ENCODE measurements at regions not wholly inside any gene's neighbourhood (a gene's known extent, or its start where the extent isn't known, plus 50 kb on each side); places are given as distances from the start of the nearest gene placed in this dataset.
"Not testable (repeated sequence)": the region's sequence is repeated elsewhere in the genome, so short reads cannot be mapped to it uniquely, and the experiment has no call there.

DNA sequence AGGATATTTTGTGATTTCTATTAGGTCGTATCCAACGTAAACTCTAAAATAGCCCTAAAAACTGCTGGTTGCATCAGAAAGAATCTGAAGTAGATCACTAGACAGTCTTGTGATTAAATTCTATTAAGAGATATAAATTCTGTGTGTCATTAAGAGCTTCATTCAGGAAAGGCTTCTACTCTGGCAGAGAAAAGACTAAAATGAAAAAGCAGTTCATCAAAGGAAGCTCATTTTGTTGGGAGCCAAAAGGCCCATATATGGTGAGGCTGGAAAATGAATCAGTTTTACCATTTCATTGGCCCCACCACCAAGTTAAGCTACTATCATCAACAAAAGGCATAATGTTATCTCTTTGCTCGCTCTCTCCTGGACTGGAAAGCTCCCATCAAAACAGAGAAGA is 261.1 kb downstream of the SATB2 start:
- TF ChIP-seq, protein P1, sequence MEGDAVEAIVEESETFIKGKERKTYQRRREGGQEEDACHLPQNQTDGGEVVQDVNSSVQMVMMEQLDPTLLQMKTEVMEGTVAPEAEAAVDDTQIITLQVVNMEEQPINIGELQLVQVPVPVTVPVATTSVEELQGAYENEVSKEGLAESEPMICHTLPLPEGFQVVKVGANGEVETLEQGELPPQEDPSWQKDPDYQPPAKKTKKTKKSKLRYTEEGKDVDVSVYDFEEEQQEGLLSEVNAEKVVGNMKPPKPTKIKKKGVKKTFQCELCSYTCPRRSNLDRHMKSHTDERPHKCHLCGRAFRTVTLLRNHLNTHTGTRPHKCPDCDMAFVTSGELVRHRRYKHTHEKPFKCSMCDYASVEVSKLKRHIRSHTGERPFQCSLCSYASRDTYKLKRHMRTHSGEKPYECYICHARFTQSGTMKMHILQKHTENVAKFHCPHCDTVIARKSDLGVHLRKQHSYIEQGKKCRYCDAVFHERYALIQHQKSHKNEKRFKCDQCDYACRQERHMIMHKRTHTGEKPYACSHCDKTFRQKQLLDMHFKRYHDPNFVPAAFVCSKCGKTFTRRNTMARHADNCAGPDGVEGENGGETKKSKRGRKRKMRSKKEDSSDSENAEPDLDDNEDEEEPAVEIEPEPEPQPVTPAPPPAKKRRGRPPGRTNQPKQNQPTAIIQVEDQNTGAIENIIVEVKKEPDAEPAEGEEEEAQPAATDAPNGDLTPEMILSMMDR (conservative IDR thresholded peaks at IDR 0.05; ENCODE audit: control insufficient read depth, insufficient read depth, low read depth, low read length) = no peak
- no peak overlapping the region for H3K4me3 ChIP-seq (ENCODE audit: control insufficient read depth, low read depth, low read length)
- DNase-seq (ENCODE audit: low read depth) = no peak

GRCh38 chr2:199195927-199196502 is 261.7 kb downstream of the SATB2 start:
- no peak for DNase-seq (ENCODE audit: low read depth)
- TF ChIP-seq, protein P1 (conservative IDR thresholded peaks at IDR 0.05; ENCODE audit: control insufficient read depth, insufficient read depth, low read depth, low read length) = no peak
- no peak overlapping the region for H3K4me3 ChIP-seq (ENCODE audit: control insufficient read depth, low read depth, low read length)

- TF ChIP-seq, protein P1 (conservative IDR thresholded peaks at IDR 0.05; ENCODE audit: control insufficient read depth, insufficient read depth, low read depth, low read length) = no peak
- no peak for DNase-seq (ENCODE audit: low read depth)
- no peak overlapping the region for H3K4me3 ChIP-seq (ENCODE audit: control insufficient read depth, low read depth, low read length)
These were observed 266.3 kb downstream of the SATB2 start for GRCh38 chr2:199191461-199191860.

GRCh38 chr2:199189229-199189628 is 268.5 kb downstream of the SATB2 start:
- TF ChIP-seq, protein P1 (conservative IDR thresholded peaks at IDR 0.05; ENCODE audit: control insufficient read depth, insufficient read depth, low read depth, low read length) = no peak
- no peak for DNase-seq (ENCODE audit: low read depth)
- no peak overlapping the region for H3K4me3 ChIP-seq (ENCODE audit: control insufficient read depth, low read depth, low read length)

GRCh38 chr2:199186301-199186751 is 271.4 kb downstream of the SATB2 start:
- H3K4me3 ChIP-seq (ENCODE audit: control insufficient read depth, low read depth, low read length) = no peak overlapping the region
- TF ChIP-seq, protein P1 (conservative IDR thresholded peaks at IDR 0.05; ENCODE audit: control insufficient read depth, insufficient read depth, low read depth, low read length) = no peak

GRCh38 chr2:199185174-199185573 is 272.6 kb downstream of the SATB2 start:
- not testable (repeated sequence) for DNase-seq (ENCODE audit: low read depth); H3K4me3 ChIP-seq (ENCODE audit: control insufficient read depth, low read depth, low read length)

More at GRCh38 chr2:199186301-199186751, 271.4 kb downstream of the SATB2 start:
- DNase-seq (ENCODE audit: low read depth) = no peak

GRCh38 chr2:199163613-199164458 is 293.9 kb downstream of the SATB2 start:
- no peak for DNase-seq (ENCODE audit: low read depth)
- TF ChIP-seq, protein P1 (conservative IDR thresholded peaks at IDR 0.05; ENCODE audit: control insufficient read depth, insufficient read depth, low read depth, low read length) = no peak
- no peak overlapping the region for H3K4me3 ChIP-seq (ENCODE audit: control insufficient read depth, low read depth, low read length)

All from fibroblast of mammary gland (primary cell).